Right forelimb (tissue), 1 donor: ENCODE measurements at regions not wholly inside any gene's neighbourhood (a gene's known extent, or its start where the extent isn't known, plus 50 kb on each side); places are given as distances from the start of the nearest gene placed in this dataset.
"Not testable (repeated sequence)": the region's sequence is repeated elsewhere in the genome, so short reads cannot be mapped to it uniquely, and the experiment has no call there.

Source experiments
- DNase-seq: peaks from one replicate; pipeline ENCODE4 v3.0.0-alpha.2; 2018

- DNase-seq: no peak
Observed at GRCh38 chr2:183812091-183812490, 687.8 kb downstream of the NUP35 start.

GRCh38 chr2:183825710-183826109 is 701.5 kb downstream of the NUP35 start:
- DNase-seq: no peak

DNA sequence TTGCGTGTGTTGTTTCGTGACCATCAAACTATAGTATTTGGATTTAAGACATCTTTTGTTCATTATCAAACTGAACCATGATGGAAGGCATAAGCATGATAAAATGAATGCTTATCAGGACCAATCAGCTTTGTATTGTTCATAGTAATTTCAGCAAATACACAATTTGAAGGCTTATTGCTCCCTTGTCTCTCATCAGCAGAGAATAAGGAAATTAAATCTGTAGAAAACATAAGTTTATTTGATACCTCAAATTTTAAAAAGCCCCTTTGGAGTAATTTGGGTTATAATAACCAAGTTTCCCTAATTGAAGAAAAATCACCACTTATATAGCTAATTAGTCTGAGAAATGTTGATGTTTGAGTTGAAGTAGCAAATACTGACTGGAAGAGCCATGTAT is 705.7 kb downstream of the NUP35 start:
- no peak for DNase-seq

GRCh38 chr2:183837157-183837556 is 712.9 kb downstream of the NUP35 start:
- no peak for DNase-seq

GRCh38 chr2:183838295-183838694 is 714.1 kb downstream of the NUP35 start:
- no peak for DNase-seq

GRCh38 chr2:183840061-183840584 is 715.9 kb downstream of the NUP35 start:
- no peak for DNase-seq

GRCh38 chr2:183849826-183850225 is 725.6 kb downstream of the NUP35 start:
- not testable (repeated sequence) for DNase-seq

DNA sequence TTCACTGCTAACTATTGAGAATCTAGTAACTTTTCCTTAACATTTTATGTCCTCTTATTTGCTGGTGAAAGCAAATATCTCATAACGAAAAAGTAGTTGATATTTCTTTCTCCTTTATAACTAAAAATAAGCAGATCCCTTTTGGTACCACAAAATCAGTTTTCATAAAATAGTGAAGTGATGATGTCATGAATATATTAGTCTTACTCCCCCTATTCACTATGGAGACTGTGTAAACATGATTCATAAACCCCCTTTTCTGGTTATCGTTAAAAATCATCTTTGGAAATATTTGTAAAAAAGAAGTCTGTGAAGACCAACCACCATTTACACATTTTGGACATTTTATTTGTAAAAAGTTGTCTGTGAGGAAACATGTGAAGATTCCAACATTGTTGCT is 734.9 kb downstream of the NUP35 start:
- no peak for DNase-seq

DNA sequence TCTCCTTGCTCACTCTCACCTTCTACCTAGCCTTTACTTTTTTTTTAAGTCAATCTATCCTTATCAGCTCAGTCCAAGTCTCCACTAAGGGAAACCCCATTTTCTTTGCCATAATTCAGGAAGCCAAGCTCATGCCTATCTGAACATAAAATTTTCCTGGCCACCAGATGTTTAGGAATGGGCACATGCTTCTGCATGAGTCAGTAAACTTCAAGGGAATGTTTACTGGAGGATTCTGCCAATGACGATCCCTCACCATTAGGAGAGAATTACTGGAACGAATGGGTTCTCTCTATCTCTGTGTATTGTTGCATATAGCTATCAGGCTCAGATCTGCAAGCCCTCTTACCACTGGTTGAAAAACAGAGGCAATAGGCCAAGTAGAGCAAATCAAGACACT is 731.7 kb upstream of the ZNF804A start:
- DNase-seq: no peak

- no peak for DNase-seq
Observed at GRCh38 chr2:183867206-183867605, 731.1 kb upstream of the ZNF804A start.

GRCh38 chr2:183868153-183868552 is 730.2 kb upstream of the ZNF804A start:
- no peak for DNase-seq

- DNase-seq: no peak
Observed at GRCh38 chr2:183868707-183869106, 729.6 kb upstream of the ZNF804A start.

- DNase-seq: no peak
Observed at GRCh38 chr2:183872131-183872530, 726.2 kb upstream of the ZNF804A start.

DNA sequence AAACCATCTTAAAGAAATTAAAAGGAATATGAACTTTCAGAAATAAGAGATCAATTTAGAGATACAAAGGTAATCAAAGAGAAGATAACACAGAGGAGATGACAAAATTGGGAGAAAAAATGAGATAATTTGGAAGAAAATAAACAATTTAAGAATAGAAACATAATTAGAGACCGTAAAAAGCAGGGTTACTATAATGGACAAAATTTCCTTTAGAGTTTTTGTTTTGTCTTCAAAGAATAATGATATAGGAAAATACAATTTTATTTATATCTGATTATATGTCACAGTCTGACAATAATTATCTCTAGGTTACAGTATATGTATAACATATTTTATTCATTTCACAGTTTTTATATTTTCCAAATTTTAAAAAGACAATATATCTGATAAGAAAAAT is 716.4 kb upstream of the ZNF804A start:
- DNase-seq: no peak

- DNase-seq: no peak
Observed at GRCh38 chr2:183892315-183892941, 705.9 kb upstream of the ZNF804A start.

GRCh38 chr2:183898641-183899040 is 699.7 kb upstream of the ZNF804A start:
- no peak for DNase-seq

- no peak for DNase-seq
Observed at GRCh38 chr2:183901931-183902330, 696.4 kb upstream of the ZNF804A start.

GRCh38 chr2:183903026-183903425 is 695.3 kb upstream of the ZNF804A start:
- DNase-seq: no peak

DNA sequence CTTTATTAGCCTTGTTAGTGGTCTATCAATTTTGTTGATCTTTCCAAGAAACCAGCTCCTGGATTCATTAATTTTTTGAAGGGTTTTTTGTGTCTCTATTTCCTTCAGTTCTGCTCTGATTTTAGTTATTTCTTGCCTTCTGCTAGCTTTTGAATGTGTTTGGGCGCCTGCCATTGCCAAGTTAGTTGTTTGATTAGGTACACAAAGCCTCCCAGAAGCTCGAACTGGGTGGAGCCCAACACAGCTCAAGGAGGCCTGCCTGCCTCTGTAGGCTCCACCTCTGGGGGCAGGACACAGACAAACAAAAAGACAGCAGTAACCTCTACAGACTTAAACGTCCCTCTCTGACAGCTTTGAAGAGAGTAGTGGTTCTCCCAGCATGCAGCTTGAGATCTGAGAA is 682.3 kb upstream of the ZNF804A start:
- not testable (repeated sequence) for DNase-seq

DNA sequence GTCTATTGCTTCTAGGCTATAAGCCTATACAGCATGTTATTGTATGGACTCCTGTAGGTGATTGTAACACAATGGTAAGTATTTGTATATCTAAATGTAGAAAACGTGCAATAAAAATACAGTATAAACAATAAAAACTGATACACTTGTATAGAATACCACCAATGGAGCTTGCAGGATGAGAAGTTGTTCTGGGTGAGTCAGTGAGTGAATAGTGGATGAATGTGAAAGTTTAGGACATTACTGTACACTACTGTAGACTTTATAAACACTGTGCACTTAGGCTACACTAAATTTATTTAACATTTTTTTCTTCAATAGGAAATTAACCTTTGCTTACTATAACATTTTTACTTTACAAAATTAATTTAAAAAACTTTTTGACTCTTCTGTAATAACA is 679.2 kb upstream of the ZNF804A start:
- no peak for DNase-seq

- no peak for DNase-seq
Observed at GRCh38 chr2:183919926-183920325, 678.4 kb upstream of the ZNF804A start.

GRCh38 chr2:183925281-183925680 is 673.0 kb upstream of the ZNF804A start:
- DNase-seq: no peak

- DNase-seq: no peak
Observed at GRCh38 chr2:183926433-183926832, 671.9 kb upstream of the ZNF804A start.

- no peak for DNase-seq
Observed at GRCh38 chr2:183927406-183928325, 670.7 kb upstream of the ZNF804A start.
